Type B pancreatic cell (in vitro differentiated cells): ENCODE measurements at regions not wholly inside any gene's neighbourhood (a gene's known extent, or its start where the extent isn't known, plus 50 kb on each side); places are given as distances from the start of the nearest gene placed in this dataset.

Experiments used
- DNase-seq: peaks from one replicate; pipeline ENCODE4 v3.0.0; 2021; ENCODE audit warnings: mixed read lengths; ENCODE audit not compliant: unreplicated experiment; ENCODE audit errors: extremely low spot score
- H3K27ac Mint-ChIP-seq: 2 replicates; pipeline ENCODE4 v1.8.0; 2021; ENCODE audit warnings: mild to moderate bottlenecking, mixed read lengths
- H3K27me3 Mint-ChIP-seq: 2 replicates; pipeline ENCODE4 v1.8.0; 2021; ENCODE audit warnings: mixed read lengths
- H3K36me3 Mint-ChIP-seq: 2 replicates; pipeline ENCODE4 v1.8.0; 2021; ENCODE audit warnings: mixed read lengths
- H3K4me1 Mint-ChIP-seq: one replicate; pipeline ENCODE4 v1.8.0; 2021; ENCODE audit warnings: mixed read lengths; ENCODE audit not compliant: unreplicated experiment
- H3K4me3 Mint-ChIP-seq: 2 replicates; pipeline ENCODE4 v1.8.0; 2021; ENCODE audit warnings: mild to moderate bottlenecking, mixed read lengths
- H3K9me3 Mint-ChIP-seq: 2 replicates; pipeline ENCODE4 v1.8.0; 2021; ENCODE audit warnings: mixed read lengths
- TF ChIP-seq, protein P1 (sequence below): fragments of 200-600 bp; sonication (generic); conservative IDR thresholded peaks from 2 replicates; pipeline ENCODE4 v1.5.0; 2021; ENCODE audit warnings: antibody characterized with exemption, mild to moderate bottlenecking

DNA sequence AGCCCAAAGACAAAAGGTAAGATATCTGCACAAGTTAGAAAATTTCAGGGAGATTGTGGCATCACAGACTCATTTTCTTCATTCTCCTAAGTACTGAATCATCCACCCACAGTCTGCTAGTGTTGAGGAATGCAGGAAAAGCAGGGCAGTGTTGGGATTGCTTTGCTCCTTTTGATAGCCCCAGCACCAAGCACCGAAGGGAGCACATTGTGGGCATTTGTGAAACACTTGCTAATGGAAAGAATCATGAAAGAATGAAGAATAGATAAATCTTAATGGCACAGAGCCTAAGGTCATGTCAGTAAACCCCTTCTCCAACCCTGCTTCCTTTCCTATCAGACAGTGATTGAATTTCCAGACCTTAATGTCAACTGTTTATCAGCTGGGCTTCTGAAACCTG is 103.1 kb upstream of the GPRIN3 start:
- Mint-ChIP-seq H3K27ac (no peak overlapping the region), H3K4me1 (peaks cover 3% of the 10 kb centered on the region), H3K36me3 (no peaks in the 10 kb centered on the region), H3K4me3 (no peak overlapping the region), H3K9me3 (no peaks in the 10 kb centered on the region), H3K27me3 (no peaks in the 10 kb centered on the region)
- TF ChIP-seq, protein P1, sequence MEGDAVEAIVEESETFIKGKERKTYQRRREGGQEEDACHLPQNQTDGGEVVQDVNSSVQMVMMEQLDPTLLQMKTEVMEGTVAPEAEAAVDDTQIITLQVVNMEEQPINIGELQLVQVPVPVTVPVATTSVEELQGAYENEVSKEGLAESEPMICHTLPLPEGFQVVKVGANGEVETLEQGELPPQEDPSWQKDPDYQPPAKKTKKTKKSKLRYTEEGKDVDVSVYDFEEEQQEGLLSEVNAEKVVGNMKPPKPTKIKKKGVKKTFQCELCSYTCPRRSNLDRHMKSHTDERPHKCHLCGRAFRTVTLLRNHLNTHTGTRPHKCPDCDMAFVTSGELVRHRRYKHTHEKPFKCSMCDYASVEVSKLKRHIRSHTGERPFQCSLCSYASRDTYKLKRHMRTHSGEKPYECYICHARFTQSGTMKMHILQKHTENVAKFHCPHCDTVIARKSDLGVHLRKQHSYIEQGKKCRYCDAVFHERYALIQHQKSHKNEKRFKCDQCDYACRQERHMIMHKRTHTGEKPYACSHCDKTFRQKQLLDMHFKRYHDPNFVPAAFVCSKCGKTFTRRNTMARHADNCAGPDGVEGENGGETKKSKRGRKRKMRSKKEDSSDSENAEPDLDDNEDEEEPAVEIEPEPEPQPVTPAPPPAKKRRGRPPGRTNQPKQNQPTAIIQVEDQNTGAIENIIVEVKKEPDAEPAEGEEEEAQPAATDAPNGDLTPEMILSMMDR: no peak
- DNase-seq: no peak

DNA sequence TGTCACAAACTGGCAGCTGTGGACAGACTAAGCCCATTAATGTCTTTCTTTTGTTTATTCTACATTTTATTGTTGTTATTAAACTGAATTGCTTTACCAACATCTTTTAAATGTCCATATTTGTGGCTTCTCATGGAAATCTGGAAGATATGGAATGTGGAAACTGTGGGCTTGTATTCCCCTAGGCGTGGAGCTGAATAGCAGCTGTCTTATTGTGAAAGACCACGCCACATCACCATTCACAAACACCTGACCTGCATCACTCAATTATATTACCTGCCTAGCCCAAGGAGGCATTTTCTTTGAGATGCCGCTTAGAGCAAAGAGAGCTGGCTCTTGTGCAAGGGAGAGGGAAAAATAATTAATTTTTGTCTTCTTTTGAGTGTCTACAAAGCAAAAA is 96.9 kb upstream of the GPRIN3 start:
- no peaks in the 10 kb centered on the region for H3K36me3 Mint-ChIP-seq
- no peaks in the 10 kb centered on the region for H3K9me3 Mint-ChIP-seq
- H3K4me3 Mint-ChIP-seq: no peak overlapping the region
- H3K27ac Mint-ChIP-seq: no peak overlapping the region
- H3K27me3 Mint-ChIP-seq: no peaks in the 10 kb centered on the region
- DNase-seq: no peak
- no peaks in the 10 kb centered on the region for H3K4me1 Mint-ChIP-seq
- TF ChIP-seq, protein P1: no peak

DNA sequence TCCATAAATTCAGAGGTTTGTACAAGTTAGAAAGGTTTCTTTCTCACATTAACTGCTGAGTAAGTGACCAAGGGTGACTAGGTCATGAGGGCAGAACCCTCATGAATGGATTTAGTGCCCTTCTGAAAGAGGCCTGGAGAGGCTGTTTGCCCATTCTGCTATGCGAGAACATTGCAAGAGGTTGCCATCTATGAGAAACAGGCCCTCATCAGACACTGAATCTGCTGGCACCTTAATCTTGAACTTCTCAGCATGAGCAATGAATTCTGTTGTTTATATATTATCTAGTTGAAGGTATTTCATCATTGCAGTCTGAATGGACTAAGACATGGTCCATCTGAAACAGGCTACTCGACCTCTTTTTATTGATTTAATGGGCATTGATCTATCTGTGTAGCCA is 96.2 kb upstream of the GPRIN3 start:
- Mint-ChIP-seq H3K9me3 (no peaks in the 10 kb centered on the region), H3K27ac (no peak overlapping the region), H3K27me3 (no peaks in the 10 kb centered on the region), H3K4me1 (no peaks in the 10 kb centered on the region), H3K36me3 (no peaks in the 10 kb centered on the region), H3K4me3 (no peak overlapping the region)
- TF ChIP-seq, protein P1: no peak
- no peak for DNase-seq

DNA sequence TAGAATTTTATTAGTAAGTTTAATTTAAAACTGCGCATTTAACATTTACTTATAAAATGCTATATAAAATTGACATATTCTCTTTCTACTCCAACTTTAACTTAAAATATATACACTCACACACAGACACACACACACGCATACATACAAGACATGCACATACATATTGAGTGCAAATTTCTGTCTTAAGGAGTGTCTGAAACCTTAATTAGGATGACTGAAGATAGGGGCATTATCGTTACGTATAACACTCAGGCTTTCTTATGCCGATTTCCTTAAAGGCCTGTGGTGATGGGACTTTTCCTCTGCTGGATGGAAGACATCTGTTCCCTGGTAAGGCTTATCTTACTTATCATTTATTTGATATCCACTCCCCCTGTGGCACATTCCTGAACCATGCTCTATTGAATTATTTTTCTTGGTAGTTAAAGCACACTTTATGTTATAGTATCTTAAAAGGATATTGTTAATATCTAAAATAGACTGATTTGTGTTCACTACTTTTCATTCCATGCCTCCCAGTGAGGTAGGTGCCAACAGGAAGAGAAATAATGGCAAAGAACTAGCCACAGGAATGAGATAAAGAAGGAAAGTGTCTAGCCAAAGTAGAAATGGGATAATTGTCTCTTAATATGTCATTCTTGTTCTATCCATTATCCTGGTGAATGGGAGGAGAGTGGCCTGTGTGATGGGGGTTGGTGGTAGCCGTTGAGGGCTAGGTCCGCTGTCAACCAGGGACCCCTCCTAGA is 92.9 kb upstream of the GPRIN3 start:
- Mint-ChIP-seq H3K9me3 (no peaks in the 10 kb centered on the region), H3K27ac (no peak overlapping the region), H3K27me3 (no peaks in the 10 kb centered on the region), H3K4me1 (no peaks in the 10 kb centered on the region), H3K4me3 (no peak overlapping the region), H3K36me3 (no peaks in the 10 kb centered on the region)
- DNase-seq: no peak
- TF ChIP-seq, protein P1: no peak

DNA sequence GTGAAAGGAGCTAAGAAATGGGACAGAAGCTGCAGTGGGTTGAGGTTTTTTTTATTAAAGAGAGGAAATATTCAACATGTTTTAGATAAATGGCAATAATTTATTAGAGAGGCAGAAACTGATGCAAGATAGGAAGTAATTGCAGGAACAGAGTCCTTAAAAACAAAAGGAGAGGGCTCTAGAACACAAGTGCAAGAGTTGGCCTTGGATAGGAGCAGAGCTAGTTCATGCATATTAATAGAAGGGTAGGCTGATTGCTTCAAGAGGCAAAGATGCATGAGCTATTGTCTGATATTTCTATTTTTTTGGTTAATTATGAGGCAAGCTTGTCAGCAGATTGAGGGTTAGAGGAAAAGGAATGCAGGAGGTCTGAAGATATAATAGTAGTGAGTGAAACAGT is 91.0 kb upstream of the GPRIN3 start:
- no peaks in the 10 kb centered on the region for H3K27me3 Mint-ChIP-seq
- no peaks in the 10 kb centered on the region for H3K9me3 Mint-ChIP-seq
- no peak overlapping the region for H3K27ac Mint-ChIP-seq
- TF ChIP-seq, protein P1: no peak
- no peak for DNase-seq
- no peaks in the 10 kb centered on the region for H3K36me3 Mint-ChIP-seq
- H3K4me3 Mint-ChIP-seq: no peak overlapping the region
- no peaks in the 10 kb centered on the region for H3K4me1 Mint-ChIP-seq
